Muscle layer of duodenum (tissue), 2 donors: ENCODE measurements at regions not wholly inside any gene's neighbourhood (a gene's known extent, or its start where the extent isn't known, plus 50 kb on each side); places are given as distances from the start of the nearest gene placed in this dataset.

Source experiments
- H3K27ac ChIP-seq: one replicate; pipeline ENCODE4 v1.7.0; 2013; ENCODE audit warnings: mild to moderate bottlenecking, low read length
- H3K27me3 ChIP-seq: one replicate; pipeline ENCODE4 v1.7.0; 2013; ENCODE audit warnings: low read depth, mild to moderate bottlenecking, control low read depth, low read length
- H3K36me3 ChIP-seq, 2 donors: one replicate each; pipeline ENCODE4 v1.7.0; 2013; ENCODE audit warnings: low read length in 2 of 2, control low read depth in 1 of 2, mild to moderate bottlenecking in 1 of 2; ENCODE audit not compliant: insufficient read depth in 2 of 2, control insufficient read depth in 1 of 2
- H3K4me1 ChIP-seq, 2 donors: one replicate each; pipeline ENCODE4 v1.7.0; 2013; ENCODE audit warnings: low read length in 2 of 2, mild to moderate bottlenecking in 2 of 2, control low read depth in 1 of 2, moderate library complexity in 1 of 2; ENCODE audit not compliant: insufficient read depth in 2 of 2, control insufficient read depth in 1 of 2
- H3K4me3 ChIP-seq, 2 donors: one replicate each; pipeline ENCODE4 v1.7.0; 2013; ENCODE audit warnings: low read length in 2 of 2, low read depth in 1 of 2, mild to moderate bottlenecking in 1 of 2
- H3K9me3 ChIP-seq, 2 donors: one replicate each; pipeline ENCODE4 v1.7.0; 2013; ENCODE audit warnings: low read length in 2 of 2, control low read depth in 1 of 2, mild to moderate bottlenecking in 1 of 2; ENCODE audit not compliant: control insufficient read depth in 1 of 2
- donor health status: healthy.

- H3K27me3 ChIP-seq: no peaks in the 10 kb centered on the region
- H3K27ac ChIP-seq: no peak overlapping the region
- no peak overlapping the region for H3K4me3 ChIP-seq
- H3K36me3 ChIP-seq: no peaks in the 10 kb centered on the region
- no peaks in the 10 kb centered on the region for H3K9me3 ChIP-seq
- no peaks in the 10 kb centered on the region for H3K4me1 ChIP-seq
Observed at GRCh38 chr2:128619471-128620325, 301.0 kb upstream of the HS6ST1 start.

- H3K4me1 ChIP-seq: no peaks in the 10 kb centered on the region
- no peaks in the 10 kb centered on the region for H3K27me3 ChIP-seq
- no peaks in the 10 kb centered on the region for H3K9me3 ChIP-seq
- no peaks in the 10 kb centered on the region for H3K36me3 ChIP-seq
- H3K27ac ChIP-seq: no peak overlapping the region
- H3K4me3 ChIP-seq: no peak overlapping the region
Observed at GRCh38 chr2:128621074-128621473, 302.4 kb upstream of the HS6ST1 start.

- no peak overlapping the region for H3K4me3 ChIP-seq
- H3K9me3 ChIP-seq: no peaks in the 10 kb centered on the region
- H3K27me3 ChIP-seq: no peaks in the 10 kb centered on the region
- no peaks in the 10 kb centered on the region for H3K4me1 ChIP-seq
- H3K27ac ChIP-seq: no peak overlapping the region
- no peaks in the 10 kb centered on the region for H3K36me3 ChIP-seq
Observed at GRCh38 chr2:128622371-128622770, 303.7 kb upstream of the HS6ST1 start.

- no peak overlapping the region for H3K27ac ChIP-seq
- no peaks in the 10 kb centered on the region for H3K9me3 ChIP-seq
- no peaks in the 10 kb centered on the region for H3K4me1 ChIP-seq
- H3K36me3 ChIP-seq: no peaks in the 10 kb centered on the region
- H3K27me3 ChIP-seq: no peaks in the 10 kb centered on the region
- H3K4me3 ChIP-seq: no peak overlapping the region
Observed at GRCh38 chr2:128622955-128623620, 304.4 kb upstream of the HS6ST1 start.

GRCh38 chr2:128623776-128624761 lies 305.4 kb upstream of the HS6ST1 start:
- H3K27ac ChIP-seq: no peak overlapping the region
- H3K4me1 ChIP-seq: no peaks in the 10 kb centered on the region

GRCh38 chr2:128624956-128625355 lies 306.3 kb upstream of the HS6ST1 start:
- Histone ChIP-seq H3K4me3 (no peak overlapping the region), H3K9me3 (no peaks in the 10 kb centered on the region), H3K36me3 (no peaks in the 10 kb centered on the region), H3K27ac (no peak overlapping the region), H3K27me3 (no peaks in the 10 kb centered on the region), H3K4me1 (no peaks in the 10 kb centered on the region)

More at GRCh38 chr2:128623776-128624761, 305.4 kb upstream of the HS6ST1 start:
- Histone ChIP-seq H3K36me3 (no peaks in the 10 kb centered on the region), H3K27me3 (no peaks in the 10 kb centered on the region), H3K9me3 (no peaks in the 10 kb centered on the region), H3K4me3 (no peak overlapping the region)

- no peak overlapping the region for H3K27ac ChIP-seq
- H3K27me3 ChIP-seq: no peaks in the 10 kb centered on the region
- no peak overlapping the region for H3K4me3 ChIP-seq
- no peaks in the 10 kb centered on the region for H3K36me3 ChIP-seq
- H3K9me3 ChIP-seq: no peaks in the 10 kb centered on the region
- H3K4me1 ChIP-seq: no peaks in the 10 kb centered on the region
Observed at GRCh38 chr2:128625421-128625820, 306.8 kb upstream of the HS6ST1 start.

- Histone ChIP-seq H3K27me3 (no peaks in the 10 kb centered on the region), H3K36me3 (no peaks in the 10 kb centered on the region), H3K4me1 (no peaks in the 10 kb centered on the region), H3K4me3 (no peak overlapping the region), H3K9me3 (no peaks in the 10 kb centered on the region), H3K27ac (no peak overlapping the region)
Observed at GRCh38 chr2:128625963-128626759, 307.5 kb upstream of the HS6ST1 start.

- Histone ChIP-seq H3K4me1 (no peaks in the 10 kb centered on the region), H3K9me3 (no peaks in the 10 kb centered on the region), H3K27me3 (no peaks in the 10 kb centered on the region), H3K4me3 (no peak overlapping the region), H3K36me3 (no peaks in the 10 kb centered on the region), H3K27ac (no peak overlapping the region)
Observed at GRCh38 chr2:128626760-128627511, 308.3 kb upstream of the HS6ST1 start.

GRCh38 chr2:128628206-128628605 lies 309.5 kb upstream of the HS6ST1 start:
- Histone ChIP-seq H3K4me1 (no peaks in the 10 kb centered on the region), H3K27ac (no peak overlapping the region), H3K9me3 (no peaks in the 10 kb centered on the region), H3K4me3 (no peak overlapping the region), H3K27me3 (no peaks in the 10 kb centered on the region), H3K36me3 (no peaks in the 10 kb centered on the region)
